ENCODE measurements at regions not wholly inside any gene's neighbourhood (a gene's known extent, or its start where the extent isn't known, plus 50 kb on each side); places are given as distances from the start of the nearest gene placed in this dataset.
"Not testable (repeated sequence)": the region's sequence is repeated elsewhere in the genome, so short reads cannot be mapped to it uniquely, and the experiment has no call there.

GRCh38 chr14:62436261-62436660 is 609.0 kb downstream of the KCNH5 start:
- DNase-seq: no peak

GRCh38 chr14:62439210-62439609 is 606.0 kb downstream of the KCNH5 start:
- no peak for DNase-seq

- DNase-seq: no peak
Observed at GRCh38 chr14:62443796-62444195, 601.5 kb downstream of the KCNH5 start.

GRCh38 chr14:62445570-62445969 is 599.7 kb downstream of the KCNH5 start:
- no peak for DNase-seq

GRCh38 chr14:62451221-62451620 is 594.0 kb downstream of the KCNH5 start:
- no peak for DNase-seq

- no peak for DNase-seq
Observed at GRCh38 chr14:62453226-62453625, 592.0 kb downstream of the KCNH5 start.

- DNase-seq: no peak
Observed at GRCh38 chr14:62455446-62455845, 589.8 kb downstream of the KCNH5 start.

- no peak for DNase-seq
Observed at GRCh38 chr14:62462988-62463387, 582.3 kb downstream of the KCNH5 start.

GRCh38 chr14:62468946-62469345 is 576.3 kb downstream of the KCNH5 start:
- DNase-seq: no peak

GRCh38 chr14:62470935-62471334 is 574.3 kb downstream of the KCNH5 start:
- no peak for DNase-seq

GRCh38 chr14:62491146-62491545 is 554.1 kb downstream of the KCNH5 start:
- DNase-seq: no peak

- no peak for DNase-seq
Observed at GRCh38 chr14:62497708-62498107, 547.5 kb downstream of the KCNH5 start.

GRCh38 chr14:62501021-62501750 is 544.1 kb downstream of the KCNH5 start:
- DNase-seq: no peak

GRCh38 chr14:62505045-62505444 is 540.2 kb downstream of the KCNH5 start:
- DNase-seq: no peak

GRCh38 chr14:62521309-62521708 is 523.9 kb downstream of the KCNH5 start:
- DNase-seq: not testable (repeated sequence)

GRCh38 chr14:62528296-62528695 is 517.0 kb downstream of the KCNH5 start:
- DNase-seq: no peak

- DNase-seq: no peak
Observed at GRCh38 chr14:62532181-62532580, 513.1 kb downstream of the KCNH5 start.

GRCh38 chr14:62546862-62547474 is 498.3 kb downstream of the KCNH5 start:
- no peak for DNase-seq

GRCh38 chr14:62557416-62557815 is 487.8 kb downstream of the KCNH5 start:
- DNase-seq: no peak

- no peak for DNase-seq
Observed at GRCh38 chr14:62558451-62558850, 486.8 kb downstream of the KCNH5 start.

- no peak for DNase-seq
Observed at GRCh38 chr14:62585247-62585646, 460.0 kb downstream of the KCNH5 start.

GRCh38 chr14:62592877-62593276 is 452.4 kb downstream of the KCNH5 start:
- DNase-seq: no peak

- DNase-seq: no peak
Observed at GRCh38 chr14:62597143-62597542, 448.1 kb downstream of the KCNH5 start.

- no peak for DNase-seq
Observed at GRCh38 chr14:62599616-62600385, 445.5 kb downstream of the KCNH5 start.
